Cardiac muscle cell (in vitro differentiated cells and primary cell): ENCODE measurements at regions not wholly inside any gene's neighbourhood (a gene's known extent, or its start where the extent isn't known, plus 50 kb on each side); places are given as distances from the start of the nearest gene placed in this dataset.

Experiments used
- DNase-seq, 2 donors: peaks; one replicate each; pipeline versions ENCODE4 v3.0.0 to v3.0.0-alpha.2; 2010 to 2017; ENCODE audit warnings: low read depth in 1 of 2, low spot score in 1 of 2
- H3K27ac ChIP-seq: fragments of 200-600 bp; sonication (generic); 2 replicates; pipeline ENCODE4 v1.5.1; 2016
- H3K27me3 ChIP-seq: fragments of 200-600 bp; sonication (generic); 2 replicates; pipeline ENCODE4 v1.6.0; 2016; ENCODE audit warnings: control low read depth
- H3K36me3 ChIP-seq: fragments of 200-600 bp; sonication (generic); 2 replicates; pipeline ENCODE4 v1.5.1; 2016; ENCODE audit warnings: control low read depth
- H3K4me1 ChIP-seq: fragments of 200-600 bp; sonication (generic); 2 replicates; pipeline ENCODE4 v1.8.1; 2017; ENCODE audit warnings: low read depth, mild to moderate bottlenecking, mixed run types
- H3K4me3 ChIP-seq: fragments of 200-600 bp; sonication (generic); 2 replicates; pipeline ENCODE4 v1.5.1; 2016; ENCODE audit warnings: mild to moderate bottlenecking
- H3K9me3 ChIP-seq: fragments of 200-600 bp; sonication (generic); 2 replicates; pipeline ENCODE4 v1.5.1; 2017; ENCODE audit warnings: low read depth, mild to moderate bottlenecking, control low read depth
- CTCF ChIP-seq: IDR thresholded peaks from 2 replicates; pipeline ENCODE4 v1.5.1; 2012; ENCODE audit warnings: low read depth, mild to moderate bottlenecking, low read length

- H3K36me3 ChIP-seq: no peaks in the 10 kb centered on the region
- no peak overlapping the region for H3K4me3 ChIP-seq
- H3K4me1 ChIP-seq: peaks cover 14% of the 10 kb centered on the region
- H3K27ac ChIP-seq: no peak overlapping the region
- H3K9me3 ChIP-seq: no peaks in the 10 kb centered on the region
- TF ChIP-seq CTCF: no peak
- H3K27me3 ChIP-seq: no peaks in the 10 kb centered on the region
- DNase-seq: no peak
Measured at GRCh38 chr2:144133936-144134665, 385.8 kb downstream of the ZEB2 start.

- Histone ChIP-seq H3K27me3 (no peaks in the 10 kb centered on the region), H3K9me3 (no peaks in the 10 kb centered on the region), H3K27ac (no peak overlapping the region), H3K4me3 (no peak overlapping the region), H3K36me3 (no peaks in the 10 kb centered on the region), H3K4me1 (peaks cover 9% of the 10 kb centered on the region)
- DNase-seq: no peak
- TF ChIP-seq CTCF: no peak
Measured at GRCh38 chr2:144132357-144132756, 387.6 kb downstream of the ZEB2 start.

GRCh38 chr2:144131042-144131441, 388.9 kb downstream of the ZEB2 start:
- Histone ChIP-seq H3K27me3 (no peaks in the 10 kb centered on the region), H3K9me3 (no peaks in the 10 kb centered on the region), H3K4me1 (peaks cover 9% of the 10 kb centered on the region), H3K36me3 (no peaks in the 10 kb centered on the region), H3K27ac (no peak overlapping the region), H3K4me3 (no peak overlapping the region)
- no peak for TF ChIP-seq CTCF
- no peak for DNase-seq

GRCh38 chr2:144130551-144130950, 389.4 kb downstream of the ZEB2 start:
- H3K4me3 ChIP-seq: no peak overlapping the region
- no peaks in the 10 kb centered on the region for H3K36me3 ChIP-seq
- peaks cover 9% of the 10 kb centered on the region for H3K4me1 ChIP-seq
- DNase-seq: no peak
- H3K27ac ChIP-seq: no peak overlapping the region
- no peaks in the 10 kb centered on the region for H3K9me3 ChIP-seq
- no peaks in the 10 kb centered on the region for H3K27me3 ChIP-seq
- TF ChIP-seq CTCF: no peak

- DNase-seq: no peak
- Histone ChIP-seq H3K36me3 (no peaks in the 10 kb centered on the region), H3K9me3 (no peaks in the 10 kb centered on the region), H3K27ac (no peak overlapping the region), H3K4me1 (peaks cover 9% of the 10 kb centered on the region), H3K27me3 (no peaks in the 10 kb centered on the region), H3K4me3 (no peak overlapping the region)
- no peak for TF ChIP-seq CTCF
Measured at GRCh38 chr2:144128130-144128746, 391.7 kb downstream of the ZEB2 start.
